ENCODE measurements at regions not wholly inside any gene's neighbourhood (a gene's known extent, or its start where the extent isn't known, plus 50 kb on each side); places are given as distances from the start of the nearest gene placed in this dataset.
"Not testable (repeated sequence)": the region's sequence is repeated elsewhere in the genome, so short reads cannot be mapped to it uniquely, and the experiment has no call there.

- no peak for TF ChIP-seq CTCF (conservative IDR thresholded peaks at IDR 0.05; ENCODE audit: control insufficient read depth, insufficient read depth, low read depth, low read length)
- DNase-seq (ENCODE audit: low read depth) = no peak
- H3K4me3 ChIP-seq (ENCODE audit: control insufficient read depth, low read depth, low read length) = no peak overlapping the region
These were observed 935.9 kb upstream of the LRATD1 start for GRCh38 chr2:13696601-13697000.

- DNase-seq (ENCODE audit: low read depth) = no peak
- no peak for TF ChIP-seq CTCF (conservative IDR thresholded peaks at IDR 0.05; ENCODE audit: control insufficient read depth, insufficient read depth, low read depth, low read length)
- H3K4me3 ChIP-seq (ENCODE audit: control insufficient read depth, low read depth, low read length) = no peak overlapping the region
These were observed 933.7 kb upstream of the LRATD1 start for GRCh38 chr2:13698847-13699246.

- not testable (repeated sequence) for DNase-seq (ENCODE audit: low read depth); H3K4me3 ChIP-seq (ENCODE audit: control insufficient read depth, low read depth, low read length)
These were observed 932.6 kb upstream of the LRATD1 start for GRCh38 chr2:13699939-13700338.

- TF ChIP-seq CTCF (conservative IDR thresholded peaks at IDR 0.05; ENCODE audit: control insufficient read depth, insufficient read depth, low read depth, low read length) = no peak
- no peak overlapping the region for H3K4me3 ChIP-seq (ENCODE audit: control insufficient read depth, low read depth, low read length)
- DNase-seq (ENCODE audit: low read depth) = no peak
These were observed 921.4 kb upstream of the LRATD1 start for GRCh38 chr2:13711154-13711553.

GRCh38 chr2:13714466-13714865 is 918.1 kb upstream of the LRATD1 start:
- no peak for DNase-seq (ENCODE audit: low read depth)

GRCh38 chr2:13725945-13726344 is 906.6 kb upstream of the LRATD1 start:
- H3K4me3 ChIP-seq (ENCODE audit: control insufficient read depth, low read depth, low read length) = no peak overlapping the region
- DNase-seq (ENCODE audit: low read depth) = no peak
- TF ChIP-seq CTCF (conservative IDR thresholded peaks at IDR 0.05; ENCODE audit: control insufficient read depth, insufficient read depth, low read depth, low read length) = no peak

More at GRCh38 chr2:13714466-13714865, 918.1 kb upstream of the LRATD1 start:
- no peak for TF ChIP-seq CTCF (conservative IDR thresholded peaks at IDR 0.05; ENCODE audit: control insufficient read depth, insufficient read depth, low read depth, low read length)
- no peak overlapping the region for H3K4me3 ChIP-seq (ENCODE audit: control insufficient read depth, low read depth, low read length)

- no peak for TF ChIP-seq CTCF (conservative IDR thresholded peaks at IDR 0.05; ENCODE audit: control insufficient read depth, insufficient read depth, low read depth, low read length)
- no peak for DNase-seq (ENCODE audit: low read depth)
- no peak overlapping the region for H3K4me3 ChIP-seq (ENCODE audit: control insufficient read depth, low read depth, low read length)
These were observed 887.2 kb upstream of the LRATD1 start for GRCh38 chr2:13745330-13745729.

All from fibroblast of mammary gland (primary cell).